H1 (cell line): ENCODE measurements at regions not wholly inside any gene's neighbourhood (a gene's known extent, or its start where the extent isn't known, plus 50 kb on each side); places are given as distances from the start of the nearest gene placed in this dataset.

Source experiments
- CTCF ChIA-PET: fragments of 300-600 bp; sonication (Branson Sonifier 250); formaldehyde crosslinking; loops from one replicate; lab custom pipeline; 2021; ENCODE audit not compliant: partially characterized antibody; lab: Charles Lee
- POLR2A ChIA-PET: fragments of 300-600 bp; sonication (Branson Sonifier 250); formaldehyde crosslinking; loops from one replicate; lab custom pipeline; 2021; ENCODE audit warnings: inconsistent platforms; ENCODE audit not compliant: partially characterized antibody; lab: Charles Lee
- DNase-seq, 2 experiments: peaks; one replicate each; pipeline versions ENCODE4 v3.0.0 to v3.0.0-alpha.2; 2010 to 2022; ENCODE audit warnings: low spot score in 2 of 2, low read depth in 1 of 2, mixed read lengths in 1 of 2
- FAIRE-seq: peaks from 2 replicates; lab custom pipeline; 2011; peaks lifted over from hg19 to GRCh38; lab: Jason Lieb, UNC
- H2AFZ ChIP-seq: 2 replicates; pipeline ENCODE4 v1.8.1; 2012; ENCODE audit warnings: low read length, inconsistent platforms
- H2AK5ac ChIP-seq: 2 replicates; pipeline ENCODE4 v1.6.1; 2013; ENCODE audit warnings: low read depth, low read length
- H2BK120ac ChIP-seq: replicated peaks from 2 replicates; pipeline ENCODE3; 2013; ENCODE audit warnings: low read depth, low read length, inconsistent platforms
- H2BK12ac ChIP-seq: 2 replicates; pipeline ENCODE4 v1.6.1; 2013; ENCODE audit warnings: low read depth, low read length
- H2BK15ac ChIP-seq: 2 replicates; pipeline ENCODE4 v1.6.1; 2013; ENCODE audit warnings: low read length
- H2BK20ac ChIP-seq: 2 replicates; pipeline ENCODE4 v1.6.1; 2013; ENCODE audit warnings: low read length
- H2BK5ac ChIP-seq: 2 replicates; pipeline ENCODE4 v1.6.1; 2013; ENCODE audit warnings: low read depth, low read length
- H3K14ac ChIP-seq: 2 replicates; pipeline ENCODE4 v1.6.1; 2013; ENCODE audit warnings: inconsistent platforms; ENCODE audit not compliant: insufficient read length
- H3K18ac ChIP-seq: 2 replicates; pipeline ENCODE4 v1.6.1; 2013; ENCODE audit warnings: low read length; ENCODE audit errors: extremely low read depth
- H3K23ac ChIP-seq: 2 replicates; pipeline ENCODE4 v1.6.1; 2013; ENCODE audit warnings: inconsistent platforms; ENCODE audit not compliant: insufficient read length
- H3K23me2 ChIP-seq: 2 replicates; pipeline ENCODE4 v1.6.1; 2013; ENCODE audit warnings: low read depth, low read length
- H3K27ac ChIP-seq: 2 replicates; pipeline ENCODE4 v1.6.1; 2011; ENCODE audit warnings: low read depth, low read length, inconsistent platforms
- H3K27me3 ChIP-seq, 4 experiments: replicated peaks in 1 of 4; 1 replicate in 1 of 4; 2 replicates in 3 of 4; pipeline versions ENCODE4 v1.6.1 to v1.8.1; 2011 to 2013; ENCODE audit warnings: low read length in 3 of 4, mild to moderate bottlenecking in 3 of 4, inconsistent platforms in 2 of 4, mixed read lengths in 2 of 4, moderate library complexity in 1 of 4; ENCODE audit not compliant: control insufficient read depth in 3 of 4, insufficient read depth in 3 of 4; ENCODE audit errors: extremely low read depth in 1 of 4
- H3K36me3 ChIP-seq, 4 experiments: 2 replicates each; pipeline versions ENCODE4 v1.6.1 to v1.8.1; 2011 to 2013; ENCODE audit warnings: mild to moderate bottlenecking in 4 of 4, low read length in 3 of 4, moderate library complexity in 2 of 4, control low read depth in 1 of 4, inconsistent platforms in 1 of 4; ENCODE audit not compliant: insufficient read depth in 4 of 4, control insufficient read depth in 2 of 4
- H3K4ac ChIP-seq: replicated peaks from 2 replicates; pipeline ENCODE3; 2013; ENCODE audit warnings: low read length, low read depth, mixed read lengths, inconsistent platforms; ENCODE audit not compliant: insufficient read length
- H3K4me1 ChIP-seq, 4 experiments: replicated peaks in 1 of 4; 1 replicate in 1 of 4; 2 replicates in 3 of 4; pipeline versions ENCODE4 v1.6.1 to v1.8.1; 2011 to 2013; ENCODE audit warnings: low read length in 3 of 4, inconsistent platforms in 2 of 4, mixed read lengths in 1 of 4; ENCODE audit not compliant: insufficient read depth in 4 of 4, control insufficient read depth in 3 of 4
- H3K4me2 ChIP-seq, 2 experiments: 2 replicates each; pipeline versions ENCODE4 v1.6.1 to v1.8.1; 2011 to 2013; ENCODE audit warnings: low read depth in 2 of 2, low read length in 2 of 2, control low read depth in 1 of 2, inconsistent platforms in 1 of 2, mild to moderate bottlenecking in 1 of 2; ENCODE audit not compliant: insufficient read depth in 1 of 2
- H3K4me3 ChIP-seq, 4 experiments: fragments of 200-600, 300-600 bp in 1 of 4; sonication (generic), shearing (Covaris generic), sonication (Bioruptor Twin) in 1 of 4; 2 replicates each; pipeline versions ENCODE4 v1.5.1 to v1.8.1; 2011 to 2016; ENCODE audit warnings: low read length in 4 of 4, low read depth in 3 of 4, control low read depth in 2 of 4, inconsistent platforms in 2 of 4, mild to moderate bottlenecking in 2 of 4, mixed read lengths in 1 of 4, moderate library complexity in 1 of 4; ENCODE audit not compliant: insufficient read depth in 2 of 4; ENCODE audit errors: extremely low read depth in 1 of 4
- H3K56ac ChIP-seq: replicated peaks from 2 replicates; pipeline ENCODE3; 2013; ENCODE audit warnings: low read depth, mild to moderate bottlenecking, mixed read lengths, low read length, inconsistent platforms; ENCODE audit not compliant: insufficient read length
- H3K79me1 ChIP-seq: 2 replicates; pipeline ENCODE4 v1.6.1; 2013; ENCODE audit warnings: low read depth, low read length, control low read depth
- H3K79me2 ChIP-seq, 2 experiments: 2 replicates each; pipeline versions ENCODE4 v1.6.1 to v1.8.1; 2012 to 2013; ENCODE audit warnings: low read length in 2 of 2, mild to moderate bottlenecking in 2 of 2, inconsistent platforms in 1 of 2; ENCODE audit not compliant: insufficient read depth in 2 of 2, control insufficient read depth in 1 of 2
- H3K9ac ChIP-seq, 4 experiments: replicated peaks in 1 of 4; 1 replicate in 1 of 4; 2 replicates in 3 of 4; pipeline versions ENCODE4 v1.6.1 to v1.8.1; 2011 to 2013; ENCODE audit warnings: low read depth in 3 of 4, low read length in 3 of 4, control low read depth in 2 of 4, mild to moderate bottlenecking in 2 of 4, moderate library complexity in 2 of 4, inconsistent platforms in 1 of 4; ENCODE audit errors: extremely low read depth in 1 of 4
- H3K9me3 ChIP-seq, 2 experiments: 2 replicates each; pipeline versions ENCODE4 v1.6.1 to v1.8.1; 2012 to 2013; ENCODE audit warnings: mild to moderate bottlenecking in 2 of 2, moderate library complexity in 2 of 2, control low read depth in 1 of 2, inconsistent platforms in 1 of 2, low read depth in 1 of 2, low read length in 1 of 2, mixed read lengths in 1 of 2; ENCODE audit not compliant: insufficient read depth in 2 of 2
- H4K20me1 ChIP-seq, 2 experiments: replicated peaks in 1 of 2; 2 replicates each; pipeline versions ENCODE3 to v1.8.1; 2011 to 2013; ENCODE audit warnings: inconsistent platforms in 2 of 2, low read length in 2 of 2, mild to moderate bottlenecking in 1 of 2; ENCODE audit not compliant: insufficient read depth in 2 of 2, control insufficient read depth in 1 of 2
- H4K5ac ChIP-seq: 2 replicates; pipeline ENCODE4 v1.6.1; 2013; ENCODE audit warnings: low read length, low read depth, mixed read lengths, inconsistent platforms; ENCODE audit not compliant: insufficient read length
- H4K8ac ChIP-seq: 2 replicates; pipeline ENCODE4 v1.8.0; 2013; ENCODE audit warnings: mild to moderate bottlenecking, moderate library complexity, low read length, inconsistent platforms; ENCODE audit not compliant: insufficient read depth; ENCODE audit errors: extremely low read depth
- H4K91ac ChIP-seq: replicated peaks from 2 replicates; pipeline ENCODE3; 2013; ENCODE audit warnings: low read length, mixed read lengths, inconsistent platforms; ENCODE audit not compliant: insufficient read length
- ZNF274 ChIP-seq: IDR thresholded peaks from 2 replicates; pipeline ENCODE4 v1.7.0; 2012; ENCODE audit warnings: low read length, borderline replicate concordance; ENCODE audit errors: extremely low read depth
- WGBS, 2 experiments: shearing (Covaris generic) in 1 of 2; methylation state at CpG; one replicate each; pipeline versions ENCODE4 v1.1.6 to v1.1.7; 2013 to 2015; ENCODE audit warnings: low lambda C conversion rate in 2 of 2, mixed read lengths in 2 of 2, inconsistent platforms in 1 of 2, low coverage in 1 of 2, missing lambda C conversion rate in 1 of 2; ENCODE audit not compliant: insufficient replicate concordance in 2 of 2, insufficient coverage in 1 of 2, insufficient read length in 1 of 2; ENCODE audit errors: extremely low coverage in 1 of 2, missing lambda C conversion rate in 1 of 2; 5-methylcytosine and 5-hydroxymethylcytosine counted together

DNA sequence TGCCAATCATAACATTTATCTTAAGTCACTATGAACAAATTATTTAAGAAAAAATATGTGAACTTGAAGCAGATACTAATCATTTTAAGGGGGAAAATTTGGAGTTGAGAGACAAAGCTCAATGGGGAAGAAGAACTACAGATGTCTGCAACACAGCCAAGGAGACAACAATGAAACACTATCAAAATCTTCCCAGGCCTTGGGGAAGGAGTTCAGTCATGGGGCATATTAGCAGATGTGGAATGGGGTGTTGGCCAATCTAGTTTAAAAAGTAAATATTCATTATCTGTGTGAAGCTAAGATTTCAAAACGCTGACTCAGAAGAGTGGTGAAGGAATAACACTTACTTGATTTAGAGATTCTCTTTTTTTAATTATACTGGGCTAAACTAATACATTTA, 671.6 kb upstream of the ZP4 start:
- ChIA-PET POLR2A (no interaction called here), CTCF (no interaction called here)
- no peak overlapping the region for H3K14ac ChIP-seq
- H3K9ac ChIP-seq, result no peak overlapping the region
- no peak overlapping the region for H4K8ac ChIP-seq
- H3K56ac ChIP-seq, result no peak overlapping the region
- no peaks in the 10 kb centered on the region for H4K20me1 ChIP-seq
- H3K4me2 ChIP-seq, result no peak overlapping the region
- H3K27me3 ChIP-seq, result no peaks in the 10 kb centered on the region
- no peak overlapping the region for H4K5ac ChIP-seq
- no peaks in the 10 kb centered on the region for H3K79me1 ChIP-seq
- no peak overlapping the region for H2BK12ac ChIP-seq
- FAIRE-seq, result no peak
- no peak overlapping the region for H4K91ac ChIP-seq
- H3K23ac ChIP-seq, result no peak overlapping the region
- no peaks in the 10 kb centered on the region; a peak in 1 of 4 replicates for H3K9me3 ChIP-seq
- no peaks in the 10 kb centered on the region for H3K4me1 ChIP-seq
- H3K27ac ChIP-seq, result no peak overlapping the region
- no peak overlapping the region for H2BK20ac ChIP-seq
- no peak overlapping the region for H3K4me3 ChIP-seq
- no peaks in the 10 kb centered on the region for H3K79me2 ChIP-seq
- no peak for TF ChIP-seq ZNF274
- H2BK5ac ChIP-seq, result no peak overlapping the region
- no peak overlapping the region for H2AK5ac ChIP-seq
- H3K36me3 ChIP-seq, result no peaks in the 10 kb centered on the region
- WGBS, 2 experiments, result 95% methylated on average over 1 of the region's 1 CpG; no CpG with 5 or more reads in 1 of the 2 experiments
- no peak overlapping the region for H3K18ac ChIP-seq
- H2AFZ ChIP-seq, result no peak overlapping the region
- no peak overlapping the region for H3K4ac ChIP-seq
- H2BK120ac ChIP-seq, result no peak overlapping the region
- H3K23me2 ChIP-seq, result no peaks in the 10 kb centered on the region; the same call in 1 of the 2 replicates
- H2BK15ac ChIP-seq, result no peak overlapping the region
- no peak for DNase-seq
